HEK293T (cell line): ENCODE measurements at regions not wholly inside any gene's neighbourhood (a gene's known extent, or its start where the extent isn't known, plus 50 kb on each side); places are given as distances from the start of the nearest gene placed in this dataset.

Experiments
- CTCF ChIA-PET: fragments of 350-600 bp; formaldehyde crosslinking; extraction: SDS; loops from one replicate; lab custom pipeline; 2021; ENCODE audit warnings: antibody characterized with exemption, inconsistent platforms; lab: Yijun Ruan, JAX
- POLR2A ChIA-PET: fragments of 350-600 bp; formaldehyde crosslinking; extraction: SDS; loops from one replicate; lab custom pipeline; 2020; ENCODE audit warnings: antibody characterized with exemption, inconsistent platforms; lab: Yijun Ruan, JAX
- DNase-seq: peaks from one replicate; pipeline ENCODE4 v3.0.0; 2012; ENCODE audit warnings: mixed read lengths; ENCODE audit errors: extremely low spot score
- ARNT ChIP-seq: fragments of 450-650 bp; IDR thresholded peaks from 2 replicates; pipeline ENCODE4 v1.6.1; 2017; ENCODE audit warnings: mild to moderate bottlenecking
- BHLHE40 ChIP-seq: fragments of 450-650 bp; IDR thresholded peaks from 2 replicates; pipeline ENCODE4 v1.6.1; 2016; ENCODE audit warnings: mild to moderate bottlenecking, moderate library complexity, borderline replicate concordance
- CTBP1 ChIP-seq: fragments of 450-650 bp; IDR thresholded peaks from 2 replicates; pipeline ENCODE4 v1.6.1; 2016; ENCODE audit warnings: borderline replicate concordance
- ELF4 ChIP-seq: fragments of 450-650 bp; IDR thresholded peaks from 2 replicates; pipeline ENCODE4 v1.6.1; 2017; ENCODE audit warnings: antibody characterized with exemption
- FOXA1 ChIP-seq: fragments of 450-650 bp; IDR thresholded peaks from 2 replicates; pipeline ENCODE4 v1.6.1; 2016; ENCODE audit warnings: mild to moderate bottlenecking
- FOXK2 ChIP-seq: fragments of 450-650 bp; IDR thresholded peaks from 2 replicates; pipeline ENCODE4 v1.6.1; 2016; ENCODE audit warnings: mild to moderate bottlenecking
- FOXM1 ChIP-seq: fragments of 450-650 bp; IDR thresholded peaks from 2 replicates; pipeline ENCODE4 v1.6.1; 2017; ENCODE audit warnings: mild to moderate bottlenecking, borderline replicate concordance
- HDGF ChIP-seq: fragments of 450-650 bp; IDR thresholded peaks from 2 replicates; pipeline ENCODE4 v1.6.1; 2017; ENCODE audit warnings: antibody characterized with exemption, borderline replicate concordance
- L3MBTL2 ChIP-seq: fragments of 450-650 bp; conservative IDR thresholded peaks from 2 replicates; pipeline ENCODE4 v1.6.1; 2016; ENCODE audit warnings: mild to moderate bottlenecking
- LEF1 ChIP-seq: fragments of 450-650 bp; IDR thresholded peaks from 2 replicates; pipeline ENCODE4 v1.6.1; 2017; ENCODE audit warnings: mild to moderate bottlenecking, borderline replicate concordance
- NFRKB ChIP-seq: fragments of 450-650 bp; IDR thresholded peaks from 2 replicates; pipeline ENCODE4 v1.6.1; 2016; ENCODE audit warnings: mild to moderate bottlenecking, moderate library complexity
- SP1 ChIP-seq: fragments of 450-650 bp; IDR thresholded peaks from 2 replicates; pipeline ENCODE4 v1.6.1; 2017
- SUZ12 ChIP-seq: fragments of 450-650 bp; IDR thresholded peaks from 2 replicates; pipeline ENCODE4 v1.6.1; 2016; ENCODE audit warnings: mild to moderate bottlenecking
- TARDBP ChIP-seq: fragments of 450-650 bp; IDR thresholded peaks from 2 replicates; pipeline ENCODE4 v1.6.1; 2016
- ZNF384 ChIP-seq: fragments of 450-650 bp; IDR thresholded peaks from 2 replicates; pipeline ENCODE4 v1.6.1; 2016
- TF ChIP-seq, protein P1 (sequence below): fragments of 450-650 bp; IDR thresholded peaks from 2 replicates; pipeline ENCODE4 v1.6.1; 2016

DNA sequence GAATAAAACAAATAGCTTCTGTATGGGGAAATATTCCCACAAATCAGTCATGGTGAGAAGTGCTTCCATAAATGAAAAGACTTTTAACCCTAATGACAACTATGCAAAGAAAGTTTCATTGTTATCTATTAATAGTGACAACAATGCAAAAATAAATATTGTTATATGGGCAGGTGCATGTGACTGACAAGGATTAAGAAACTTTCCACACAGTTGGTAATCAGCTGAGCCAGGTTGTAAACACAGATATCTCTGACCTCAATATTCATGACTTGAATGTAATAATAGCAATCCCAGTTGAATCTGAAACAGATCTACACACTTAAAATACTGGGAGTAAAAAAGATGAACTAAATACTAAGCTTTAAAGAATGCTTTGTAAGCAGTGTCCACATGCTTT, 517.0 kb upstream of the SOX11 start:
- DNase-seq = no peak
- TF ChIP-seq ZNF384 (no peak), HDGF (no peak), SUZ12 (no peak), ELF4 (no peak), NFRKB (no peak), BHLHE40 (no peak), L3MBTL2 (no peak), ARNT (no peak), FOXK2 (no peak), FOXM1 (no peak), LEF1 (no peak), SP1 (no peak), FOXA1 (no peak), CTBP1 (no peak), TARDBP (no peak)
- TF ChIP-seq, protein P1, sequence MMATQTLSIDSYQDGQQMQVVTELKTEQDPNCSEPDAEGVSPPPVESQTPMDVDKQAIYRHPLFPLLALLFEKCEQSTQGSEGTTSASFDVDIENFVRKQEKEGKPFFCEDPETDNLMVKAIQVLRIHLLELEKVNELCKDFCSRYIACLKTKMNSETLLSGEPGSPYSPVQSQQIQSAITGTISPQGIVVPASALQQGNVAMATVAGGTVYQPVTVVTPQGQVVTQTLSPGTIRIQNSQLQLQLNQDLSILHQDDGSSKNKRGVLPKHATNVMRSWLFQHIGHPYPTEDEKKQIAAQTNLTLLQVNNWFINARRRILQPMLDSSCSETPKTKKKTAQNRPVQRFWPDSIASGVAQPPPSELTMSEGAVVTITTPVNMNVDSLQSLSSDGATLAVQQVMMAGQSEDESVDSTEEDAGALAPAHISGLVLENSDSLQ = no peak
- ChIA-PET POLR2A (no interaction called here), CTCF (no interaction called here)

DNA sequence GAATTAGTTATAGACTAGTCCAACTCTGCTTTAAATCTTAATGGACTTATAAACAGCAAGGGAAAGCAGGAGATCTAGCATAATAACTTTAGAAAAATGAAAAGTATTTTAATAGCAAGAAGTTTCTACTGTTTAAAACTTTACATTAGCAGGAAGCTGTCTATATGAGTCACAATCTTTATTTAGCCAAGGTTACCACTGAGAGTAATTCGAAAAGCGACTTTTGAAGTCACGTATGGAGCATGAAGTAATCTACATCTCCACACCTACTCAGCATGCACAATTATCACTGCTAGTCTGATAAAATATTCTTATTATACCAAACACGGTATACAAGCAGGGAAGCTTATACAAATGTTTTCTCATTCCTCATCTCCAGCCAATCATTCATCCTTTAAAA, 515.4 kb upstream of the SOX11 start:
- no peak for DNase-seq
- POLR2A ChIA-PET = no interaction called here
- CTCF ChIA-PET = no interaction called here
- TF ChIP-seq NFRKB (no peak), CTBP1 (no peak), ARNT (no peak), FOXM1 (no peak), FOXA1 (no peak), HDGF (no peak), LEF1 (no peak), FOXK2 (no peak), ZNF384 (no peak)
- TF ChIP-seq, protein P1 = no peak

DNA sequence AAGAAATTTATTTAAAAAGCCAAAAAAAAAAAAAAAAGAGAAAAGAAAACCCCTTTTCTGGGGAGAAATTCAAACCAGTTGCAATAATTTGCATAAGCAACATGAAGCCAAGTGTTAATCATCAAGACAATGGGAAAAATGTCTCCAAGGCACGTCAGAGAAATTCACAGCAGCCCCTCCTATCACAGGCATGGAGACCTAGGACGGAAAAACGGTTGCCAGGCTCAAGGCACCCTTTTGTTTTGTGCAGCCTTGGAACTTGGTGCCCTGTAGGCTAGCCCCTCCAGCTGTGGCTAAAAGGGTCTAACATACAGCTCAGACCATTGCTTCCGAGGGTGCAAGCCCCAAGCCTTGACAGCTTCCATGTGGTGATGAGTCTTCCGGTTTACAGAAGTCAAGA, 509.2 kb upstream of the SOX11 start:
- POLR2A ChIA-PET = no interaction called here
- CTCF ChIA-PET = no interaction called here
- TF ChIP-seq LEF1 (no peak), SP1 (no peak), TARDBP (no peak), FOXA1 (no peak), ARNT (no peak), FOXK2 (no peak), ELF4 (no peak), FOXM1 (no peak), CTBP1 (no peak), NFRKB (no peak), L3MBTL2 (no peak)
- TF ChIP-seq, protein P1 = no peak
- DNase-seq = no peak

DNA sequence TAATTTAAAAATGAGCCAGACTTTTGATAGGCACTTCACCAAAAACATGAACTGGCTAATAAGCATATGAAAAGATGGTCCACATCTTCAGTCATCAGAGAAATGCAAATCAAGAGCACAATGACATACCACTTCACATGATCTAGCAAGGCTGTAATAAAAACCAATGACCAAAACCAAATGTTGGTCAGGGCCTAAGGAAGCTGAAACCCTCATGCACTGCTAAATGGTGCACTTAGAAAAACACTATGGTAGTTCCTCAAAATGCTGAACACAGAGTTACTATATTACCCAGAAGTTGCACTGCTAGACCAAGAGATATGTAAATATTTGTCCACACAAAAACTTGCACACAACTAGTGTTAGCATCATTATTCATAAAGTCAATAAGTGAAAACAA, 504.9 kb upstream of the SOX11 start:
- no peak for TF ChIP-seq FOXK2
- no peak for TF ChIP-seq NFRKB
- no peak for TF ChIP-seq CTBP1
- TF ChIP-seq SP1 = no peak
- no peak for TF ChIP-seq FOXM1
- TF ChIP-seq SUZ12 = no peak
- no peak for TF ChIP-seq ARNT
- no peak for TF ChIP-seq ZNF384
- TF ChIP-seq LEF1 = no peak
- no peak for TF ChIP-seq BHLHE40
- TF ChIP-seq, protein P1 = no peak
- TF ChIP-seq L3MBTL2 = no peak
- TF ChIP-seq TARDBP = no peak
- CTCF ChIA-PET = no interaction called here
- no peak for DNase-seq
- POLR2A ChIA-PET = no interaction called here

DNA sequence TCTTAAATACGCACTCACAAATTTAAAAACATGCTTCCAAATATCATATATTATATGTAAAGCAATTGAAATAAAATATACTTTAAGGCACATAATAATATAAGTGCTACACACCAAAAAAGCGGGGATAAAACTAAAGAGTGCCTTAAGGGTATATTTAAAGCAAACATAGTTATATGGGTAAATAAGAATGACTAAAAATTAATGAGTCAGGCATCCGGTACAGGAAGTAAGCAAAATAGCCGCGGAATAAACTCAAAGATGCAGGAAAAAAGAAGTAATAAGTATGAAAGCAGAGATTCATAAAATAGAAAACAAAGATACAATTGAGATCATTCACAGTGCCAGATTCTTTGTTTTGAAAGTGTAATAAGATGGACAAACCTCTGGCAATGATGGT, 503.5 kb upstream of the SOX11 start:
- TF ChIP-seq FOXK2 (no peak), BHLHE40 (no peak), ZNF384 (no peak), L3MBTL2 (no peak), TARDBP (no peak), HDGF (no peak), ELF4 (no peak), FOXA1 (no peak)
- CTCF ChIA-PET = no interaction called here
- DNase-seq = no peak
- POLR2A ChIA-PET = no interaction called here

- ChIA-PET POLR2A (no interaction called here), CTCF (no interaction called here)
- DNase-seq = no peak
- TF ChIP-seq, protein P1 = no peak
- TF ChIP-seq ZNF384 (no peak), TARDBP (no peak), CTBP1 (no peak), ELF4 (no peak), FOXK2 (no peak), SP1 (no peak), FOXA1 (no peak), HDGF (no peak), L3MBTL2 (no peak), LEF1 (no peak), ARNT (no peak)
These were observed 502.2 kb upstream of the SOX11 start for GRCh38 chr2:5190023-5190422.
